Stimulated activated CD4-positive, alpha-beta T cell treated with anti-CD3 and anti-CD28 coated beads, TNF-alpha, amount 100 ng/mL, for 24 hours (primary cell): ENCODE measurements at regions not wholly inside any gene's neighbourhood (a gene's known extent, or its start where the extent isn't known, plus 50 kb on each side); places are given as distances from the start of the nearest gene placed in this dataset.

Experiments used
- DNase-seq, 3 experiments: peaks; one replicate each; pipeline ENCODE4 v3.0.0-alpha.2; 2020; ENCODE audit warnings: low read depth in 3 of 3

- DNase-seq, result no peak
Measured at GRCh38 chr17:72501404-72502370, 380.9 kb downstream of the SOX9 start.

GRCh38 chr17:72502371-72503341 is 381.8 kb downstream of the SOX9 start:
- DNase-seq, result no peak

DNA sequence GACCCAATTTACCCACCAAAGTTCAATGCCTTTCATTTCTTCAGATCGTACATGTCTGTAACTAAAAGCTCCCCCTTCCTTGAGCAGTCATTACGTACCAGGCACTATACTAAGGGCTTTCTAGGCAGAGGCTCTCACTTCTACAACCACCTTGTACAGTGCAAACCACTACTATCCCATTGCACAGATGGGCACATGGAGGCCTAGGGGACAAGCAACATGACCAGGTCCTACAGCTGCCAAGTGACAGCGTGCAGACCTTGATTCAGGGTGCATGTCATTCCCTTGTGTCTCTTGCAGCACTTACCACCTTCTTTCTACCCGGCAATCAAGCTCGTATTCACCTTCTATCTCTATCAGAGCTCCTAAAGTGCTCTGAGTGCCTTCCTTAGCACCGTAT is 382.7 kb downstream of the SOX9 start:
- DNase-seq, result no peak

- no peak for DNase-seq
Measured at GRCh38 chr17:72504783-72505182, 384.0 kb downstream of the SOX9 start.

- no peak for DNase-seq
Measured at GRCh38 chr17:72506773-72507172, 386.0 kb downstream of the SOX9 start.

DNA sequence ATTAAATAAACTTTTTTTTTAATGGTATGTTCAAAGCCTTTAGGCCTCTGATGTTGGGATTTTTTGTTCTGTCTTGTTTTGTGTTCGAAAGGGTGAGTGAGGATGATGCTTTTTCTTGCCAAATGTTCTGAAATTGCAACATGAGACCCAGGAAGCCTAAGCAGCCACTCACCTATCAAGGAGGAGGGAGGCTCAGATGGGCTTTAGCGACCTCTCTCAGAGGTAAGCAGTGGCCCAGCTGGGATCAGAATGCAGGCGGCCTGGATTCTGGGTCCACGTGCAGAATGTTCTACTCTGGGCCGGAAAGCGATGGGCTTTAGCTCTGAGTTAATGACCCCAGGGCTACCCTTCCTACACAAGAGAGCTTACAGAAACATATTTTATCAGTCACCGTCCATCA is 386.6 kb downstream of the SOX9 start:
- no peak for DNase-seq

GRCh38 chr17:72510351-72511016 is 389.7 kb downstream of the SOX9 start:
- no peak for DNase-seq

GRCh38 chr17:72511242-72511641 is 390.4 kb downstream of the SOX9 start:
- no peak for DNase-seq

- no peak for DNase-seq
Measured at GRCh38 chr17:72511874-72512273, 391.1 kb downstream of the SOX9 start.

DNA sequence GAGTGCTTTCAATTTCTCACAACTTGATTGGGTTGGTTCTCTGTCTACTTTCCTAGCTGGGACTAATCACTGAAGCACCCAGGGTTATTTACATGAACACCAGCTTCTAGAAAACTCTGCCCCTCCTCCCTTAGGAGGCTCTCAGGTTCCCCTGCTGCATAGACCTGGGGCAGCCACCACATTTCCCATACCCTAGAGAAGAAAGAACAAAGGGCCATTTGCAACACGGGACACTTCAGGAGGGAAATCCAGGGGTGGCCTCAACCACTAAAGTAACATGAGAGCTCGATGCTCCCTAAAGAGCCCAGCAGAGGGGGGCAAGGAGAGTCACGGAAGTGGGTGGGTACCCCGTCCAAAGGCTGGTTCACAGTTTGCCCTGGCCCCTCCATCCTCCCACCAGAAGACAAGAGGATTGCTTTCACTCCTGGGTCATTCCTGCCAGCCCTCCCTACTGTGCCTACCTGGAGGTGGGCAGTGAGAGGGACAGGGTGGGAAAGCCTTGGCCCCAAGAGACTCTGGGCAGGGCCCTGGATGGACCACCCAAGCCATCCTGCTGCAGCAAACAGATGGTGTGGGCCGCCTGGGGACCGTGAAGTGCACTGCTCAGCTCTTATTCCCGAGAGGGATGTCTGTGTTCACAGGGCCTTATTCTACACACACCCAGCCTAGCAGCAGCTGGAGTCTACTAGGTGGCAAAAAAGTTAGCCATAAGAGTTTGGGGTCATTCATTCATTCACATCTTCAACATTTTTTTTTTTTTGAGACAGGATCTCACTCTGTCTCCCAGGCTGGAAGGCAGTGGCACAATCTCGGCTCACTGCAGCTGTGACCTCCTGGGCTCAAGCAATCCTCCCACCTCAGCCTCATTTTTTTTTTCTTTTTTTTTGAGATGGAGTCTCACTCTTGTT is 392.1 kb downstream of the SOX9 start:
- no peak for DNase-seq

DNA sequence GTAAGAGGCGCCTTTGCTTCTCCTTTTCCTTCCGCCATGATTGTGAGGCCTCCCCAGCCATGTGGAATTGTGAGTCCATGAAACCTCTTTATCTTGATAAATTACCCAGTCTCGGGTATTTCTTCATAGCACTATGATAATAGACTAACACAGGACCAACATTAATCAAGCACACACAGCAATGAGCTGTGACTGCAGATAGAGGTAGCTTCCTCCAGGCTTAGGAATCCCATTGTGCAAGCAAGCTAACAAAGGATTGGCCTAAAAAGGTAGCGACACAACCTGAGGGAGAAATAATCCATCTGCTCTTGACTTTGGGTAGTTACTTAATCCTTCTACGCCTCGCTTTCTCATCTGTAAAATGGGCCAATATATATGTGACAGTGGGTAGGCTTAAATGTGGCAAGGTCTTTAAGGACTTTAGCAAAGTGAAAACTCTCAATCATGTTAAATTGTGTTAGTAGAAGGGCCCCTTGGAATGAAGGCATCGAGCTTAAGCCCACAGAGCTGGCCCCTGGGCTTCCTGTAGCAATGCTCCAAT is 393.6 kb downstream of the SOX9 start:
- no peak for DNase-seq

- DNase-seq, result no peak
Measured at GRCh38 chr17:72514891-72515290, 394.1 kb downstream of the SOX9 start.

GRCh38 chr17:72515291-72516065 is 394.7 kb downstream of the SOX9 start:
- DNase-seq, result no peak

- DNase-seq, result no peak
Measured at GRCh38 chr17:72516772-72517399, 396.1 kb downstream of the SOX9 start.

DNA sequence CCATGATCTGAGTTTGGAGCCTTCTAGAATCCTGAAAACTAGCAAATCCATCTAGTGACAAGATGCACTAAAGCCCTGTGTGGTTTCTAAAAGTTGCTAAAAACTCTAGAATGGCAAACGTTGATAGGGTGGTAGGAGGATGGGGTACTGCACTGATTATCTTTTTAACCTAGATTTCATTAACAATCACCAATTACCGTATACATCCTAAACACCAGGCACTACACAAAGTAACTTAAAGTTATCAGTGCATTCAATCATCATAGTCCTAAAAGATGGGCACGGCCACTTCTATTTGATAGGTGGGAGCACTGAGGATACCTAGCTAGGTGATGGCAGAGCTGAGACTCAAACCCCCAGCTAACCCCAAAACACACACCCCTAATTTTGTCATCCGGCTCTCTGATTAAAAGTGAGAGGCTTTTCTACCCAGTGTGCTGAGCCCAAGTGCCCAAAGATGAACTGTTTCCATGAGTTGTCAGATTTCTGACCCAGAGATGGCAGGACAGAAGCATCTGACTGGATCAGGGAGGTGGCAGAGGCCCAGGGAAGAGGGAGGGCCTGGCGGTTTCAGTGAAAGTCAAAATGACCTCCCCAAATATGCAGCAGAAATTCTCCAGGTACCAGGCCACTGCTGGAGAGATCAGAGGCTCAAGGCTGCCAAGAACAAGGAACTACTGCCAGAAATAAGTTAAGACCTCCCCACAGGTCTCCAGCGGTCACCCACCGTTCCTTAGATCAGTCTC is 396.8 kb downstream of the SOX9 start:
- no peak for DNase-seq

GRCh38 chr17:72518159-72518732 is 397.4 kb downstream of the SOX9 start:
- DNase-seq, result no peak

DNA sequence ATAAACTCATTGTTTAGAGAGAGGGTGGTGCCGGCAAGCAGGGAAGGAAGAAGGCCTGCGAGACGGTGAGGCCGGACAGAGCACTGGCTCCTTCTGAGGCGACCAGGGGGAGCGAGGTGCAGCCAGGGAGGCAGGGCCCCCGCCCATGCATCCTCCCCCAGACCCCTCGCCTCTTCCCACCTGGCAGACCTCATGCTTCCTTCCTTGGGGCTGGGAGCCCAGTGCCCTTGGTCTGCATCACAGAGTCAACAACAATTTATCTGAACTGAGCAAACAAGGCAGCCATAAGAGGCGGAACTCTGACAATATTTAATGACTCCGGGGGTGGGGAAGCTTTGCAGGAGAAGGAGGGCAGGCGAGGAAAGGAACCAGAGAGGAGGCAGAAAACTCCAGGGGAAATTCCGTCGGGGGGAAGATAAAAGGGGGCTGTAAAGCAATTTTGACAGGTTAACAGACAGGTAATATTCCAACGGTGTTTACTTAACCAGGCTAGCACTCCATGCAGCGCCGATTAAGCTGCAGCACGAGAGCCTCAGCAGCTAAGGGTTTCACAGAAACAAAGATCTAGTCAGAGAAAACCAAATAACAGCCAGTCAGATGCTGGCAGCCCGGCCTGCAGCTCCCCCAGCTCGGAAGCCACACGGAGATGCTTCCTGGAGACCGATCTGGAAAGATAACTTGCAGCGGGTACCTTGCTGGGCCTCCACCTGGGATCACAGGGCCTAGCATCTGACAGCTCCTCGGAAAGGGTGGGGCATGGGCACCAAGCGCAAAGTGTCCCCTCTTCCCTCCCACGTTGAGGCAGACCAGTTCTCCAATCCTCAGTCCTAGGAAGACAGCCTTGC is 398.2 kb downstream of the SOX9 start:
- DNase-seq, result no peak
